ENCODE measurements at regions not wholly inside any gene's neighbourhood (a gene's known extent, or its start where the extent isn't known, plus 50 kb on each side); places are given as distances from the start of the nearest gene placed in this dataset.

DNA sequence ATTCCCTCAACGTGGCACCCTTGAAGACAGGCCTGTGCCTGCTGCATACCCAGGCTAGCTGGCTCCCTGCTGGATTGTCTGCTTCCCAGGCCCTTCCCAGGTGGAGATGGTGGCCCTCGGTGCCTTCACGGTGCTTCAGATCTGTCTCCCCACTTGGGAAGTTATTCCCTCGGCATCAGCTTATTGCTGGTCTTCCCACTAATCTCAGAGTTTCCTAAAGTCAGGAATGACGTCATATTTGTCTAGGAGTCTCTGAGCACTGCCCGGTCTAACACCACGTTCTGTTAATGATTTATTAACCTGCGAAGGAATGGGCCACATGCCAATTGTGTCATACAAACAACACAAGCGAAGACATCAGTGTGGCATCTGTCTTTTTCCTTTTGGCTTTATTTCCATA is 269.8 kb upstream of the ID2 start:
- DNase-seq (ENCODE audit: low read depth, low spot score): peak; percentile 12

DNA sequence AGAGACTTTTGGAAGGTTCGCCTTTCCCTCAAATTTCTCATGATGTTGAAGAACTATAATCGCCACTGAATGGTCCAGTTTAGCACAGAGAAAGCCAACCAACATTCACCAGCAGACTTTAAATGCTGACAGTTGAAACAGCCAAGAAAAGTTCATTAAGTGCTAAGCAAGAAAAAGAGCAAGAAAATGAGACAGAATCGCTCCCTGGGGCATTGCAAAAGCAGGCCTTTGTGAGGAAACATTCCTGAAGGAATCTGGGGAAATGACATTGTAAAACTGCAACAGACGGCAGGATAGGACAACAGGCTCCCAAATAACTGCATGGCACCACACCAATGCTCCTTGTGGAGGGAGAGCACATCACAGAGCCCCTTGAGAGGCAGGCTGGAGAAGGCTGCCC is 269.3 kb upstream of the ID2 start:
- DNase-seq (ENCODE audit: low read depth, low spot score): peak; percentile 15

DNA sequence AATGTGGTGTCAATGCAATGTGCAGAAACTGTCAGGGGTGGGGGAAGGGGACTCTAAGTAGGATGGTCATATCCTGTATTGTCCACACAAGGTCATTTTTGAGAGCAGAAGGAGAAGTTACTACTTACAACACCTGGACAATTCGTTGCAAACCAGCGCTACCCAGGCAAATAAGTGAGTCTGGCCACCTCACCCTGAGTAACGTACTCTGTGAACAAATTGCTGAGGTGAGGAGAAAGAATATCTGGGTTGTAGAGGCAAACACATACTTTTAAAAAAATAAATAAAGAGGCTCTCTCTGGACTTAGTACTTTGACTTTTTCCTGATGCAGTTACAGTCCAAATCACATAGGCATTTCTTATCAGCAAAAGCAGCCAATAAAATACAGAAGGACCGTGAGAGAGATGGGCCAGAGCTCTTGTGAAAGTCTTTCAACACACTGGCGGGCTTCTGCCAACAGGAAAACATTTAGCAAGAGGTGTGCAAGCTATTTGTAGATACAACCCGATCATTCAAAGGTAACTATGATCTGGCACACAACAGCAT is 268.2 kb upstream of the ID2 start:
- DNase-seq (ENCODE audit: low read depth, low spot score): no peak

DNA sequence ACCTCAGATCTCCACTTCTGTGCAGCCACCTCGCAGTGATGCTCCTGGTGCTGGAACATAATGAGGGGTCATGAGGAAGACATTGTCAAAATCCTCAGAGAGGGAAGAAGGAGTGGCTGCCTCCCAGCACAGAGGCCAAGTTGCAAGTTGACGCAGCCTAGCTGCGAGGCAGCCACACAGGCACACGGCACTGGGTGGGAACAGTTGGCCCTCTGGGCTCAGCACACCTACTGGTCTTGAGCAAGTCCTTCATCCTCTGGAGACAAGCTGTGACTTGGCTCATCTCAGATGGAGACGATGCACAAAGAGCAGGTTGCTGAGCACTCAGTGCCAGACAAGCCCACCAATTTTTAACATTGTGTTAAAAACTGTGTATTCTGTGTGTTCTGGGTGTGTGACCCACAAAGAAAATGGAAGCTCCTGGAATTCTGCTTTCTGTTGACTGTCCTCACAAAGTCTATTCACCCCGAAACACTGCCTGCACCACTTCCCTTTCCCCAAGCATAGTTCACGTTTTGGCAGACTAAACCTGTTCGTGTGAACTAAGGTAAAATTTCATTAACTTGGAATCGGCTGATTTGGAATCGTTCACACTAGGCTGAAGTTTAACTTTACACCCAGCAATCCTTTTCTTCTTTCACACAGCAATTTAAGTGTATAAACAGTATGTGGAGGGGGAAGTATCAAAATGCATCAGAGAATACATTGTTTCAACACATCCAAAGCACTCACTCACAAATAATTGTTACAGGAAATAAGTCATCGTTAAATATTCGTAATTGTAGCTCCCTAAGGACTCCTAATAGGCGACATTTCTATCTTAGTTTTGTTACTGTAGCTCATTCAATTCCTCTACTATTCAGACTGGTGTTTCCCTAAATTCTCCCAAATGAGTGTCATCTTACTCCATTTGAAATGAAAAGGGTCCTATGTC is 266.6 kb upstream of the ID2 start:
- no peak for DNase-seq (ENCODE audit: low read depth, low spot score)

DNA sequence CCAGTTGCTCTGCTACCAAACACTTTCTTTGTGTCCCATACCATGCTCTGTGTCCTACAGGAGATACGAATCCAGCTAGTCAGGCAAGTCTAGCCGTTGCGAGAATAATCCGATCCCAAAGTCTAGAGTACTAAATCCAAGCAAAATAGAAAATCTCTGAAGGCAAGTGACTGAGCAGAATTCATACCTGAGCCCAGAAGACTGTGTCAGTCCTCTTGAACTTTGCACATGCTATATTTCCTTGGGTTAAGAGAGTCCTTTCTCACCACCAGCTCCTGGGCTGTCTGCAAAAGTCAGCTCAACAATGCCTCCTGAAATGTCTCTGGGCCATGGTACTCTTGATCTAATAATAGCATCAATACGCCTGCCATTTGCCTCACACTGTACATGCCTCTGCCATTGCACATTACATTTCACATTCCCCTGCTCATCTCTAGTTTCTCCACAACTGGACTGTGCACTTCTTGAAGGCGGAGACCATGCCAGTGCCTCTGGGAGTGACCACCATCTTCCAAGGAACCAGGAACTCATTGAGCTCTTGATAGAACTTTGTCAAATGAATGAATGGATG is 265.8 kb upstream of the ID2 start:
- no peak for DNase-seq (ENCODE audit: low read depth, low spot score)

- DNase-seq (ENCODE audit: low read depth, low spot score): peak; percentile 8
These were observed 264.7 kb upstream of the ID2 start for GRCh38 chr2:8416849-8417832.

DNA sequence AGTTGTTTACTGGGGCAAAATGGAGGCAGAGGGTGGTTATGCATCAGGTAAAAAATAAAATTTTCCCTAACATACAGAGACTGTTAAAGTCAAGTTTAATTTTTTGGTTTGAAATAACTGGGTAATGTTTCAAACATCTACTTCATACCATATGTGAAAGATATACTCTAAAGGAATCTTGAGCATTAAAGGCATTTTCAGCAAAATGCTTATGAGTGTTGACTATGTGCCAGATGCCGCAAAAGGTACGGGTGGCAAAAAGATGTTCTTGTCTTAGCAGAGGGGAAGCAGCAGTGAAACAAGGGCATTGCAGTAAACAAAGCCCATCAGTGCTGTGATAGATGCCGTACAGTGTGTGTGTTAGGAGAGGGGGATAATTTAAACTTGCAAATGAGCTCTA is 263.1 kb upstream of the ID2 start:
- DNase-seq (ENCODE audit: low read depth, low spot score): no peak

DNA sequence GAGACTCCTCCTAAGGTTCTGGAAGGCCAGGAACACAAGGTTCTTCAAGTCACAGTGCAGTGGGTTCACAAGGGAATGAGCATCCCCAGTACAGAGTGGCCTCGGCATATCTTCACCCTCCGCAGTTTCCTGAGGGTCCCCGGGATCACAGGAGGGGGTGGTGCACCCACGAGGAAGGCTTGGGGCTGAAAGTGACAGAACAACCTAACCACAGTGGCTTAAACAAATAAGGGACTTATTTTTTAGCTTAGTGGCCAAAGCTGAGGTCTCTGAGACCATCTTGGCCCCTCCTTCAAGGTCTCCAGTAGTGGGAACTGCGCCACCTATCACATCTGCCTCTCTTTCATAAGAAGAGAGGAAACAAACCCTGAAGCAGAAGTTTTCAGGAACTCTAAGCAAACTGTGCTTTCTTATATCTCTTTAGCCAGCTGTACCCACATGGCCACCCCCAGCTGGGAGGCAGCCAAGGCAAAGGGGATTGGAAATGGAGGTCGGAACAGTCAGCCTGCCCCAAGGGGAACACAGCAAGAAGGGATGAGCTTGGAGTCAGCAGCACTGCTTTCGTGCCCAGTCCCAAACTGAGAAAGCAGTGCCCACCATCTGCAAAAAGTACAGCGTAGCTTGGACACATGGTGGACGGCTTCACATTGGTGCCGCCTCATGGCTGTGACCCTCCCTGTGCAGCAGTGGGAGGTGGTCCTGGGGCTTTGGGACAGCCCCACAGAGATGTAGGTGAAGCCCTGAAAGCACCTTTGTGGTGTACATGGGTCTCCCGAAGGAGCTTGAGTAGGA is 260.0 kb upstream of the ID2 start:
- DNase-seq (ENCODE audit: low read depth, low spot score): no peak

GRCh38 chr2:8422450-8422800 is 259.4 kb upstream of the ID2 start:
- no peak for DNase-seq (ENCODE audit: low read depth, low spot score)

- no peak for DNase-seq (ENCODE audit: low read depth, low spot score)
These were observed 256.6 kb upstream of the ID2 start for GRCh38 chr2:8424997-8425900.

- no peak for DNase-seq (ENCODE audit: low read depth, low spot score)
These were observed 255.3 kb upstream of the ID2 start for GRCh38 chr2:8426550-8426949.

DNA sequence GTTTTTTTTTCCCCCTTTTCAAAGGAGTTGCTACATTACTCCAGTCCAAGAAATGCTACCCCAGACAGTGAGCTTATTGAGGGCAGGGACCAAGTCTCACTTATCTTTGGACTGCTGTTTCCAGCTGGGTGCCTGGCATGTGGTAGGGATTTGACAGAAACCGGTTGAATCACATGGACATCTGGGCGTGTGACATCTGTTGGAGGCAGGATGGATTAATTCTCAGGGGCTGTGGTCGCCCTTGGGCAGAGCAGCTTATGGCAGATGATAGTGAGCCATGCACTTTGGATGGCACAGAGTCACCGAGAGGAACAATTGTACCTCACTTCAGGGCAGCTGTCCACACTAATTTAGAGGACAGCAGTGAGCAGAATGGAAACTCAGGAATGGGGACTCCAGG is 254.6 kb upstream of the ID2 start:
- no peak for DNase-seq (ENCODE audit: low read depth, low spot score)

DNA sequence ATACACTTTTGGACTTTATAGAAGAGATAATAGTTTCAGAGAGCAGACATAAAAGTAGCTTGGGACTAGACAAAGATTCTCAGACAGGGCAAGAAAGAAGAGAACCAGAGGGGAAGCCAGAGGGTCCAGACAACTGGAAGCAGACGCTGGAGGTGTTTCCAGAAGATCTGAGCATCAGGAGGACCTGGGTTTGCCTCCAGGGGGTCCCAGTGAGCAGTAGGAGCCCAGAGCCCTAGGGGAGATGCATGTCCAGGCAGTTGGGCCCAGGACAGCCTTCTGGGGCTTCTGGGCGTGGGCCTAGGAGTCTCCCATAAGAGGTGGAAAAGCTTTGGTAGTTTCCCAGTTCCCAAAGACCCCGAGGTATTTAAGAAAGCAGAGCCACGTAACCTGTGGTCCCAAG is 251.2 kb upstream of the ID2 start:
- DNase-seq (ENCODE audit: low read depth, low spot score): no peak

DNA sequence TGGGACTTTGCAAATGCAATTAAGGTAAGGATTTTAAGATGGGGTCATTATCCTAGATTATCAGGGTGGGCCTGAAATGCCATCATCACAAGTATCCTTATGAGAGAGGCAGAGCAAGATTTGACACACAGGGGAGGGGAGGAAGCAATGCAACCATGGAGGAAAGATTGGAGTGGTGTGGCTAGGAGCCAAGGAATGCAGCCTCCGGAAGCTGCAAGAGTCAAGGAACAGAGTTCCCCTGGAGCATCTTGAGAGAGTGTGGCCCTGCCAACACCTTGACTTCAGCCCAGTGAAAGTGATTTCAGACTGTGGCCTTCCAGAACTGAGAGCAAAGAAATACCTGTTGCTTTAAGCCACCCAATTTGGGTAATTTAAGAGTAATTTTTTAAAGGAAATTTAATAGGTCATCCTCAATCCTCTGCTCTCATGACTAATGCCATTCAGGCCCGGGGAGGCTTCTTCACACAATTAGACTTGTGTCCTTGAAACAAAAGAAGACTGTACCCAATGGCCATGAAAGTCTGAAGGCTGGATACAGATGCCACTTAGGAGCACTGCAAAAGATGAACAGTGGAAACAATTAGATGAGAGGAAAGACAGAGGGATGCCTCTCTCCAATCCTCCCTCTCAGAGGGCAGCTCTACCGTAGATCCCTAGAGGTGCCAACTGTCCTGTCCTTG is 250.3 kb upstream of the ID2 start:
- DNase-seq (ENCODE audit: low read depth, low spot score): peak; percentile 32

GRCh38 chr2:8432706-8433336 is 249.0 kb upstream of the ID2 start:
- no peak for DNase-seq (ENCODE audit: low read depth, low spot score)

DNA sequence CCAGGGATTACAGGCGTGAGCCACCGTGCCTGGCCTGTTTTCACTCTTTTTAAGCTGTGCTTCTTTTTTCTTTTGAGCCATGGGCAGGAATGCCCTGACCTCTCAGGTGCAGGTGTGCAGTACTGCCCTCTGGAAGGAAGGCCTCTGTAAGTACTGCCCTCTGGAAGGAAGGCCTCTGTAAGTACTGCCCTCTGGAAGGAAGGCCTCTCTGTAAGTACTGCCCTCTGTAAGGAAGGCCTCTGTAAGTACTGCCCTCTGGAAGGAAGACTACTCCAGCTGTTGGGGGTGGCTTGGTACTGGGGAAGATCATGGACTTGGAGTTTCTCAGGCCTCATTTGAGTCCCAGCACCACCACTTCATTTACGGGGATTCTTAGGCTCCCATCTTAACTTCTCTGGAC is 248.5 kb upstream of the ID2 start:
- DNase-seq (ENCODE audit: low read depth, low spot score): no peak

DNA sequence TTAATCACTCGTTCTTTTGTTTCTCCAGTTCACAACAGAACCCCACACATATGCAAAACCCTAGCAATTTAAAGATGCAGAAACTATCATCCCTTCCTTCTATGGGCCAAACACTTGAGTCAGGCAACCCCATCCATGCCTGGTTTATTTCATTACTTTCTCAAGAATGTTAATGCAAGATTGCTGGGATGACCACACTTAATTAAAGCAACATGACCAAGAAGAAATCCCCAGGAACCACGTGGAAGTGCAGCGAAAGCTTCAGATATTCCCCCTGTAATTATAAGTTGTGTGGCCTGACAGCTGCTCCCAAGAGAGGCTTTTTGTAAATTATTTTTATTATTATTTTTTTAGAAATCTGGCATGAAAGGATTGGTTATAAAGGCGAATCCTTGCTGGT is 246.2 kb upstream of the ID2 start:
- no peak for DNase-seq (ENCODE audit: low read depth, low spot score)

- DNase-seq (ENCODE audit: low read depth, low spot score): no peak
These were observed 245.3 kb upstream of the ID2 start for GRCh38 chr2:8436585-8436984.

All from astrocyte of the hippocampus (primary cell).